ENCODE measurements at regions not wholly inside any gene's neighbourhood (a gene's known extent, or its start where the extent isn't known, plus 50 kb on each side); places are given as distances from the start of the nearest gene placed in this dataset.
"Not testable (repeated sequence)": the region's sequence is repeated elsewhere in the genome, so short reads cannot be mapped to it uniquely, and the experiment has no call there.

GRCh38 chr16:5214466-5214865 lies 116.9 kb upstream of the EEF2KMT start:
- DNase-seq = no peak

GRCh38 chr16:5212501-5212900 lies 114.9 kb upstream of the EEF2KMT start:
- DNase-seq = not testable (repeated sequence)

GRCh38 chr16:5207862-5208498 lies 110.4 kb upstream of the EEF2KMT start:
- not testable (repeated sequence) for DNase-seq

- no peak for DNase-seq
Observed at GRCh38 chr16:5207001-5207523, 109.5 kb upstream of the EEF2KMT start.

GRCh38 chr16:5206331-5206990 lies 108.9 kb upstream of the EEF2KMT start:
- DNase-seq = no peak

- no peak for DNase-seq
Observed at GRCh38 chr16:5205361-5206040, 107.9 kb upstream of the EEF2KMT start.

GRCh38 chr16:5203675-5204074 lies 106.1 kb upstream of the EEF2KMT start:
- DNase-seq = not testable (repeated sequence)

GRCh38 chr16:5200123-5200522 lies 102.5 kb upstream of the EEF2KMT start:
- no peak for DNase-seq

GRCh38 chr16:5196204-5196603 lies 98.6 kb upstream of the EEF2KMT start:
- DNase-seq = no peak

- no peak for DNase-seq
Observed at GRCh38 chr16:5193861-5194260, 96.3 kb upstream of the EEF2KMT start.

GRCh38 chr16:5188989-5189352 lies 91.4 kb upstream of the EEF2KMT start:
- no peak for DNase-seq

GRCh38 chr16:5188318-5188988 lies 90.9 kb upstream of the EEF2KMT start:
- no peak for DNase-seq

- DNase-seq = no peak
Observed at GRCh38 chr16:5187402-5187952, 89.9 kb upstream of the EEF2KMT start.

- no peak for DNase-seq
Observed at GRCh38 chr16:5186381-5186903, 88.8 kb upstream of the EEF2KMT start.

GRCh38 chr16:5176505-5176904 lies 78.9 kb upstream of the EEF2KMT start:
- DNase-seq = no peak

GRCh38 chr16:5175266-5175665 lies 77.7 kb upstream of the EEF2KMT start:
- DNase-seq = no peak

GRCh38 chr16:5166486-5166885 lies 68.9 kb upstream of the EEF2KMT start:
- DNase-seq = no peak

GRCh38 chr16:5165429-5165828 lies 67.8 kb upstream of the EEF2KMT start:
- not testable (repeated sequence) for DNase-seq

- DNase-seq = not testable (repeated sequence)
Observed at GRCh38 chr16:5162801-5163200, 65.2 kb upstream of the EEF2KMT start.

- not testable (repeated sequence) for DNase-seq
Observed at GRCh38 chr16:5161888-5162287, 64.3 kb upstream of the EEF2KMT start.

- DNase-seq = not testable (repeated sequence)
Observed at GRCh38 chr16:5160010-5160409, 62.4 kb upstream of the EEF2KMT start.

GRCh38 chr16:5159537-5159936 lies 61.9 kb upstream of the EEF2KMT start:
- DNase-seq = not testable (repeated sequence)

- no peak for DNase-seq
Observed at GRCh38 chr16:5158494-5158893, 60.9 kb upstream of the EEF2KMT start.

Data from activated CD4-positive, alpha-beta T cell treated with anti-CD3 and anti-CD28 coated beads, Interleukin-2, amount 50 U/mL, for 4 hours (primary cell).